G401.6 (cell line): ENCODE measurements at regions not wholly inside any gene's neighbourhood (a gene's known extent, or its start where the extent isn't known, plus 50 kb on each side); places are given as distances from the start of the nearest gene placed in this dataset.

Source experiments
- FAIRE-seq: peaks from 2 replicates; lab custom pipeline; 2012; peaks lifted over from hg19 to GRCh38; lab: Jason Lieb, UNC

DNA sequence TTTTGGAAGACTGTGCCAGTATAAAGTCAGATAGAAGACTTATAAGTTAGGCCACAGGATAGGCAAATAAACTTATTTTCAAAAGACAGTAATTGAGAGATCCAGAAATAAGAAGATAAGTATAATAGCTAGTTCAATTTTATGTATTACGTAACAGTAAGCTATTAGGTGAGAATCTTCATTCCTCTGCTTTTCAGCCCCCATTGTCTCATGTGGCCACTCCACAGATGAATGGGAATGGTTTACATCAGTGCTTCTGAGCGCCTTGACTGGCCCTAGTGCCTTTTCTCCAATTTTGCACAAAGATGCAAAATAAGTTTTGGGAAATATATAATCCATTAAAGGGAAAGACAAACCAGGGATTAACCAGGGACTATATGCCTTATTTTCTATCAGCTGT, 550.5 kb downstream of the MMUT start:
- FAIRE-seq = no peak

DNA sequence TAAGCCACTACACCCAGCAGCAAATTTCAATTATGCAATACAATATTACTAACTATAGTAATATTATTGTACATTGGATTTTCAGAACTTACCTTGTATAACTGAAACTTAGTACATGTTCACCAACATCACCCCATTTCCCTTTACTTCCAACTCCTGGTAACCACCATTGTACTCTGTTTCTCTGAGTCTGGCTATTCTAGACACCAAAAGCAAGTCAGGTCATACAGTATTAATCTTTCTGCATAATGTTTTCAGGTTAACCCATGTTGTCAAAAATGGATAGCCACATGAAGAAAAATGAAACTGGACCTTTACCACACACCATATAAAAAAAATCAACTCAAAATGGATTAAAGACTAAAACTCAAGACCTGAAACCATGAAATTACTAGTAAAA, 558.2 kb downstream of the MMUT start:
- FAIRE-seq = no peak

DNA sequence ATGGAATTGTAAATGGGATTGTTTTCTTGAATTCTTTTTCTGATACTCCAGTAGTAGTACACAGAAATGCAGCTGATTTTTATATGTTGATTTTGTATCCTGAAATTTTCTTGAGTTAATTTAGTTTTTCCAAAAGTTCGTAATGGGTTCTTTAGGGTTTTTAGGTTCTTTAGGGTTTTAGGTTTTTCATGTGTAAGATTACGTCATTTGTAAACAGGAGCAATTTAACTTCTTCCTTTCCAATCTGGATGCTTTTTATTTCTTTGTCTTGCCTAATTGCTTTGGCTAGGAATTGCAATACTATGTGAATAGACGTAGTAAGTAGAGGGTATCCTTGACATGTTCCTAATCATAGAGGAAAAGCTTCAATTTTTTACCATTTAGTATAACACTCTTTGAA, 568.6 kb downstream of the MMUT start:
- FAIRE-seq = no peak

DNA sequence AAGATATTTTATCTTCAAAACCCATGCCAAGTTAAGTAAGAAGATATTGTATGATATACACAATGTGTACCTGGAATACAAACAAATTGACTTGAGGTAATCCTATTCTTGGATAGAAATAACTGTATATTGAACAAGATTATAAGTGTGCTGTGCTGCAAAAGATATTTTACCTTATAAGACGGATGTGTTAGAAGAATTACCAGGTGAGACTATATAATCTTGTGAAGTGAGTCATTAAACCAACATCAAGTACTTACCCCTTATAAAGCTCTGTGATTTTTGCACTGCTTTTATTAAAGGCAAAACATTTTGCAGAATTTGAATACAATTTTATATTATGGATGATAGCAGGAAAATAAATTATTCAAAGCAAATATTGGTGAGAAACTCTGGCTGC, 570.0 kb downstream of the MMUT start:
- no peak for FAIRE-seq

DNA sequence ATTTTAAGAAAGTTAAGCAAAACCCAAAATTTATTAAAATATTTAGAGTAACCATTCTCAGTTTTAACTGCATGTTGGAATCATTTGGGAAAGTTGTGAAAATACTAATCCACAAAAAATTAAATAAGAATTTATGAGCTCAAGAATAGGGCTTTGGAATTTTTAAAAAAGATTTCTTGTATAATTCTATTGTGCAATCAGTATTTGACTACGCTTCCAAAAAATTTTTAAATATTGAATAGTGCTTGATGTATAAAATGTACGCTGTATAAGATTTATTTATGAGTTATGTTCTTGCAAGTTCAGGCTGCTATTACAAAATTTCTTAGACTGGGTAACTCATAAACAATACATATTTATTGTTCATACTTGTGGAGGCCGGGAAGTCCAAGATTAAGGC, 571.7 kb downstream of the MMUT start:
- FAIRE-seq = no peak

DNA sequence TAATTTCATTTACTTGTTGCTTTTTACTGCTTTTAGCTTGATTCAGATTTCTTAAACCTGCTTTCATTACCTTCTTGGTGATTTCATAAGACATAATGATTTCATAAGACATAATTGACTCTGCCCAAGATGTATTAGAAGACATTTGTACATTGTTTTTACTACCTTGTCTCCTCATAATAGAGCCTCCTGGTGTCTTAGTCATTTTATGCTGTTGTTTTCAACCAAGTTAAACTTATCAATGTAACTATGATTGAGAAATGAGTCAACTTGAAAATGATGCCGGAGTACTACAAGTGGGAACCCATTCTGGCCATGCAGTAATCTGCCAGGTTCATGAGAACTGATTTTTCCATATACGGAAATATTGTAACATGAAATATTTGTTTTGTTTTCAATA, 573.6 kb downstream of the MMUT start:
- FAIRE-seq = no peak

DNA sequence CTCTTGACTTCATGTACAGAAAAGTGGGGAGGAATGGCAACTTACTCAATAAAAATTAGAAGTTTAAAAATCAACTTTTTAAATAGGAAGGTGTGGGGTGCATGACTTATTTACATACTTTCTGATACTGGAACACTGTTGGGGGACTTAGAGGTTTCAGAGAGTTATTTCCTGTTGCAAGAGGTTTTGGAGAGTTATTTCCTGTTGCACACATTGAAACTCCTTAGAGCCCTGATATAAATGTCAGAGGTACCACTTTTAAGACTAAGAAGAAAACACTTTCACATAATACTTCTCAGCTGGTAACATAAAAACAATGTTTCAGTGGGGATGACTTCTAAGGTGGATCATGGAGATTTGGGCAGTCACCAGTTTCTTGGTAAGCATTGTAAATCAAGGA, 579.9 kb downstream of the MMUT start:
- FAIRE-seq = no peak

DNA sequence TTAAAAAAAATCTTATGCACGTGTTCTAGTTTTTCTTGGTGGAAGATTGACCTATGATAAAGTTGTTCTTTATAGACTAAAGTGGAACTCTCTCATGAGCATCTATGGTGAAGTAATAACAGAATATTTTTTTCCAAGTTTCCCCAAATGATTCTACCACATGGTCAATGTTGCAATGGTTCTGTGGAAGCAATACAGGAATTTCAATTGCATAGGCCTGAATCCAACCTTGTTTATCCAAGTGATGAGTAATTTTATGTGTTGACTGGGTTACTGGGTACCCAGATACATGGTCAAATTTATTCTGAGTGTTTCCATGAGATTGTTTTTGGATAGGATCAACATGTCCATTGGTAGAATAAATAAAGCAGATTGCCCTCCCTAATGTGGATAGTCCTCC, 581.5 kb downstream of the MMUT start:
- no peak for FAIRE-seq

DNA sequence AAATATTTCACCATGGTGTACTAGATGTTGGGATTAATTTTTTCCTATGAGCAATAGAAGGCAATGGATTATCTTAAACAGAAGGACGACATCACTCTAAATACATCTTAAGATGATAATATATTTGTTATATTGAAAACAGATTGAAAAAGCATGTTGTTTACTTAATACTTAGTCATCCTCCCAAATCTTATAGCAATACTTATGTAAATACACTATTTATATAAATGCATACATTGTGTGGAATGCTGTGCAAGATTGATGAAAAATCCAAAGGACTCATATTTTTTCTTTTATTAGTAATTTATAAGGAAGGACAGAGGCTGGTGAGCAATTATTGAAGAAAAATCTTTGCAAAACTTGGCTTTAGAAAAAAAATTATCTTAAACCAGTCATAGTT, 593.5 kb downstream of the MMUT start:
- no peak for FAIRE-seq

DNA sequence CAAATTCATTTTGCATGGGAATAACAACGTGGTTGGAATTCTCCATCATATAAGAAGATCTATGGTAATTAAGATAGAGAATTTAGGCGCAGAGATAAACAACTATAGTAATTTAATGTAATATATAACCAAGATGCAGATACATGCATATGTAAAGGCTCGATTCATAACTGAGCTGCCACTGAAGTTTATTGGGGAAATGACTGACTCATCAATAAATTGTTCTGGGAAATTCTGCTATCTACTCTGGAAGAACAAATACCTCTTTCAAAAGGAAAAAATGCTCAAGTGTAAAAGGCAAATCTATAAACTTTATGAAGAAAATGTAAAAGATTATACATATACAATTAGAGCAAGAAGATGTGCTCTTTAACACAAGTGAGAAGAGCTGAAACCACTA, 596.4 kb downstream of the MMUT start:
- no peak for FAIRE-seq

DNA sequence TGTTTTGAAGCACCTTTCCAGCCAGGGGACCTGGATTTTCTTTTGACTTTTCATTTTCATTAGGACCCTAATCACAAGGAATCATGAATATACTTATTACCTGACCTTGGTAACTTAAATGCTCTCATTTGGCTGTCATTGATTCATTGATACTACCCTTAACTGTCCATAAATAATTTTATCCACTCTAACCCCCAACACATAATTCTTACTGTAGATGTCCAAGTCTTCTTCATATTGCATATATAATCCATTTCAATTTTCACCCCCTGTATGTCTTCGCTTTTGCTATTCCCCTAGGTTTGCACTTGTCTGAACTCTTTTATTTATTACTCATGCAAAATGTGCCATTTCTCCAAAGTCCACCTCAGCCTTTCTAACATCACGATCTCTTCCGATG, 602.9 kb downstream of the MMUT start:
- FAIRE-seq = no peak

DNA sequence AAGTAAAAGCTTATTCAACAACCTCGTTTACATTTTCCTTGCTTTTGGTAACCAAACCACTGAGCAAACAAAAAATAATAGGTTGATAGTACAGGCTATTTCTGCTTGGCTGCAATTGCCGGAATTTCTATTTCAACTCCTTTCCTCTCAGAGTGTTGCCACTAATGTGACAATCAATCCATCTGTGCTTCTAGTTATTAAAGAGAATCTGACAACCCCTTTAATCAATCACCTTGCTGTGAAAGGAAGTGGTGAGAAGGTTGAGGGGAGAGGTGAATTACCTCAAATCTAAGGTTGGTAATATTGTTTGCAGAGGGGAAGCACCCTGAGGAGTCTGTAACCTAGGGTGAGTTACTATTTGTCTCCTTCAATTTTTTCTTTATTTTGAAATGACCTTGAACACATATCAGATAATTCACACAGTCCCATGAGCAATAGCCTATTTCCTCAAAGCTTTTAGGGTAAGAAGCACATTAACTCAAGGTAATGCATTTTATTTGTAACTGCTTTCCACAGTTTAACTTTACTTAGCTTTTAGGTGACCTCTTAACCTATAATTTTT, 603.4 kb downstream of the MMUT start:
- FAIRE-seq = no peak

DNA sequence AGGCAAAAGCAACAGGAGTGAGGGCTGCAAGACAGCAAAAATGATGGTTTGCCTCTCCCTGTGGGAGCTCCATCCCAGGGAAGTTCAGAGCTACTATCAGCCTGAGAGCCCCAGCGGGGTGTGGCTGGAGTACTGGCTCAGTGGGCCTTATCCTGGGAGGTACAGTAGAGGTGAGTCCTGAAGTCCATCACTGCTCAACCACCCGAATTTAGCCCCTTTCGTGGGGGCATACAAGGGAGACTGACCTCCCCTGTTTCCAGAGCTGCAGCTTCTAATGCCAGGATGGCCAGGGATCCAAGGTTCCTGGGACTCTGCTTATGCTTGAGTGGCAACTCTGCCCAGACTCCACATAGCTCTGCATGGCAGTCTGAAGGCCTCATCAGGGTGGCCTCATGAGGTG, 617.8 kb downstream of the MMUT start:
- FAIRE-seq = no peak

DNA sequence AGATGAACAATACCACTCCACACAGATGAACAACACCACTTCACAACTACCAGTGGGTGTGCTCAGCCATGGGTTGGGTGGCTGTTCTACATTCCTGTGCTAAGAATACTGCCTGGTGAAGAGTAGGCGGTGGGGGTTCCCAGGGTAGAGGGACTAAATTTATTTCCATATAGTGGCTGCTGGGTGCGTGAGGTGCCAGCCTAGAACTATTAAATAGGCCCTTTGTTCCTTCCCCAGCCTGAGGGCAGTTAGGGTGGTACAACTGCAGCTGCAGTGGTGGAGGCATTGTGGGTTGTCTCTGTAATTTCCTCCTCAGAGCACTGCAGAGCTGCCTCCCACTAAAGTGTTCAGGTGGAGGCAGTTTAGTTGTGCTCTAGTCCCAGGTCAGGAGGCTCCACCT, 618.4 kb downstream of the MMUT start:
- FAIRE-seq = no peak

DNA sequence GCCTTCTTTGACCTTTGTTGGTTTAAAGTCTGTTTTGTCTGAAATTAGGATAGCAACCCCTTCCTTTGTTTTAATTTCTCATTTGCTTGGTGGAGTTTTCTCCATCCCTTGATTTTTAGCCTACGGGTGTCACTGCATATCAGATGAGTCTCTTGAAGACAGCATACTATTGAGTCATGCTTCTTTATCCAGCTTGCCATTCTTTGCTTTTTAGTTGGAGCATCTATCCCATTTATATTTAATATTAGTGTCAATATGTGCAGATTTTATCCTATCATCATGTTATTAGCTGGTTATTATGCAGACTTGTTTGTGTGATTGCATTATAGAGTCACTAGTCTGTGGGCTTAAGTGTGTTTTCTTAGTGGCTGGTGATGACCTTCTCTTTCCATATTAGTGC, 622.2 kb downstream of the MMUT start:
- FAIRE-seq = no peak

DNA sequence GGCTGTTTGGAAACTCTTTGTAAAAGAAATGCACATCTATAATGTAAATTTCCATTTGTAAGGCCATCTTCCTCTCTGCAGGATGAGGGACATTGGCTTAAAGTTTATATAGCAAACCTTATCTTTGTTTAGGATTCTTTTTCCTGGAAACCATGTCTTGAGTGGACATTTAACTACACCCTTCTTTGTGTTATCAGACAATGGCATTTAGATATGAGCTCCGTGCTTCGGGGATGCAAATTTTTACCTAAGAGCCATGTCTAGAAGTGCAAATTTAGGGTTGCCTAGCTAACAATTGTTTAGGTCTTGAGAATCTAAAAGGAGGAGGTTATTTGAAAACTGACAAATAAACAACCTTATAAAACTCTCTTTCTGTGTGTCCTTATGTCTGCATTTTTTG, 623.8 kb downstream of the MMUT start:
- FAIRE-seq = no peak

DNA sequence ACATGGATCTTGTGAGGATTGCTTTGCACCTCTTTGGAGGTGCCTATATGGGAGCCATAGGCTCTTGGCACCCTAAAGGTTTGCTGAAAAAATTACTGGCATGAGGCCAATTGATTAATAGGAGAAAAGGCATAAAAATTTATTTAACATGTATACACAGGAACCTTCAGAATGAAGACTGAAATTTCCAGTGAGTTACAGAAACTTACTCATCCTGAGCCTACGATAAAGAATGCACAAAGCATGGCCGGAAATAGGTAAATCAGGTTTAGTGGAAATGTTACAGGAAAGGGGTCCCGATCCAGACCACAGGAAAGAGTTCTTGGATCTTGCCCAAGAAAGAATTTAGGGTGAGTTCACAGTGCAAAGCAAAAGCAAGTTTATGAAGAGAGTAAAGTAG, 625.3 kb downstream of the MMUT start:
- FAIRE-seq = no peak

DNA sequence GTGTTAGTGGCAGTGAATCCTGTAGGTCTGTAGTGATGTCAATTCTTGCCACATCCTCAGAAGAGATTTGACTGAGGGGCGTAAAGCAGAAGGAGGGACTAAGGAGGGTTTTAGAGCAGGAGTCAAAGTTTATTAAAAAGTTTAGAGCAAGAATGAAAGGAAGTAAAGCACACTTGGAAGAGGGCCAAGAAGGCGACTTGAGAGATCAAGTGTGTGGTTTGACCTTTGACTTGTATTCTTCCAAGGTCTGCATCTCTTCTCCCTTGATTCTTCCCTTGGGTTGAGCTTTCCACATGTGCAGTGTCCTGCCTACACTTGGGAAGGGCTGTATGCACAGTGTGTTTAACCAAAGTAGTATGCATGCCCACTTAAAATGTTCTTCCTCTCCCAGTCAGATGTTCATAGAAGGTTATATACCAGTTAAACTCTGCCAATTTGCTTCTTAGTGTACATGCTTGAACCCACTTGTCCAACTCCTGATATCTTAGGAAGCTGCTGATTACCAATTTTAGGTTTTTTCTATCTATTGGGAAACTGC, 627.6 kb downstream of the MMUT start:
- no peak for FAIRE-seq

DNA sequence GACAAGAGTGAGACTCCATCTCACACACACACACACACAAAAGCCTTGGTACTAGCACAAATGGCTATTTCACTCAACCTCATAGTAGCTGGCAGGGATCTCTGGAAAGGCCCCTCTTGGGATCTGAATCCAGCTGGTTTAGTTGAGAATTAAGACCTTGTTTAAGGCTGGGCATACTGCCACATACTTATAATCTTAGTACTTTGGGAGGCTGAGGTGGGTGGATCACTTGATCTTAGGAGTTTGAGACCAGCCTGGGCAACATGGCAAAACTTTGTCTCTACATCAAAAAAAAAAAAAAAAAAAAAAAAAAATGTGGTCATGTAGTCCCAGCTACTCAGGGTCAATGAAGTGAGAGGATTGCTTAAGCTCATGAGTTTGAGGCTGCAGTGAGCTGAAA, 628.3 kb downstream of the MMUT start:
- no peak for FAIRE-seq

DNA sequence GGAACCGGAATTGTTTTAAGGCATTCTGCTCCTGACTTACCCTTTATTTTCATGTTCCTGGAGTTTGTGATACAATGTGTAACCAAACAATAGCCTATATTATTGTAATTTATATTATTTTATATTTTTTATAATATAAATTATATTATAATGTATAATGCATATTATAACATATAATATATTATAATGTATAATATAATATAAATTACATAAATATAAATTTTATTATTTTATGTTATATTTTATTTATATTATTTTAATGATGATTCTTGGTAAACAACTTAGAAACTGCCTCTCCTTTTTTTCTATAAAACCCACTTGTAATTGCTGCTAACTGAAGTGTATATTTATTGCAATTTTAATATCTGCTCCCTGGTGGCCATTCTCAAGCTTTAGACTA, 629.1 kb downstream of the MMUT start:
- FAIRE-seq = peak; percentile 94

DNA sequence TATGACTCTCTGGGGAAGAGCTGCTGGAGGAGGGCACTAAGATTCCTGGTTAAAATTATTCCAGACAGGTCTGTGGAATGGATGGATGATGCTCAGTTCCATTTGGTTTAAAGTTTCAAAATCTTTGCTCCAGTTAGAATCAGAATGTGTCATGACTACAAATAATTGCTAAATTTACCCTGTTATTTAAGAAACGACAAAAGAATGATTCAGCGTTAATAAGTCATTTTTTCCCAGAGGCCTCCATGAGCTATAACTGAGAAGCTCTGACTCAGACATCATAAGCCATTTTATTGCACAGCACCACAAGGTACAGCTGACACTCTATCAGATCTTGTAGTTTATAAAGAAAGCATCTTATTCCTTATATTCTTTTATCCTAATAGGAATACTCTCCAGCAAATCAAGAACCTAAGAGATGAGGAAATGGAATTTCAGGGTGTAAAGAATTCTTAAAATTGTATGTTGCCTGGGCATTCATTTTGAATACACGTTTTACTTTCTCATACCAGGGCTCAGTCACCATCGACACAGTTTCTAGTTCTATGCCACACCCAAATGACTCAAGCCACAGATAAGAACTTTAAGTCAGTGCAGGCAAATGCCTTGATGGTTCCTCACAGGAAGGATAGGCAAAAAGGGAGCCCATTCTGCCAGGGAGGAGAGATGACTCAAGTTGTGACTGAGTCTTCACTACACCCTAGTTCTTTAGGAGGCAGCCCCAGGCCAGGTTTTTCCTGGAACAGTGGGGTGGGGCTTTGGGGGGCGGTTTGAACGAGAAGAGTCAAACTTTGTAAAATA, 636.0 kb downstream of the MMUT start:
- no peak for FAIRE-seq

DNA sequence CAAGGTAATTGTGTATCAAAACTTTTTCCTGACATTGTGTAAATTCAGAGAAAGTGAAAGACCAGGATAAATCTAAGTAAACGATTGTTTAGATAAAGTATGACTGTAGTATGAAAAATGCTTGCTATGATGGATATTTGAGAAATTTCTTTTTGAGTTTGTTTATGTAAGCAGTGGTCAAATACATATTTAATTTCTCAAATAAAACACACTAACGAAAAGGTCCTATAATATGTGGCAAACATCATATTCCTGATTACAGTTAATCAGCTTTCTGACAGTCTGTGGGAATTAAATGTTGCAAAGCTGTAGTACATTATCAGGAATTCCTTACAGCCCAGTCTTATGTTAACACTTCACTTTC, 636.9 kb downstream of the MMUT start:
- no peak for FAIRE-seq

DNA sequence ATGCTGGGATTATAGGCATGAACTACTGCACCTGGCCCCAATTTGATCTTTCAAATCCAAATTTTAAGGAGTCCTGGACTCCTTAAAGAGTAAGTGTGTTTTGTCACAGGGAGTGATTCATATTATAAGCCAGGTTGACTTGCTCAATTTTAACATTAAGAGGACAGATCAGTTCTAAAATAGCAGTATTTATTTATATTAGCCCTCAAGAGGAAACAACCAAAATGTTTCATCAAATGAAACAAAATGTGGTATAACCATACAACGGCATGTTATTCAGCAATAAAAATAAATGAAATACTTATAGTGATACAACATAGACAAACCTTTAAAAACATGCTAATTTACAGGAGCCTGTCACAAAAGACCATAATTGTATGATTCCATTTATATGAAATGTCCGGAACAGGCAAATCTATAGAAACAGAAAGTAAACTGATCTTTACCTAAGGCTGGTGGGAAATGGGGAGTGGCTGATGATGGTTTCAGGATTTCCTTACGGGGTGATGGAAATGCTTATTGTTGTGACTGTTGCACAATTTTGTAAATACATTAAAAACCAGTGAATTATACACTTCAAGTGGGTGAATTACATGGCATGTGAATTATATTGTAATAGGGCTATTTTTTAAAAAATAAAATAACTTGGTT, 637.4 kb downstream of the MMUT start:
- FAIRE-seq = no peak

DNA sequence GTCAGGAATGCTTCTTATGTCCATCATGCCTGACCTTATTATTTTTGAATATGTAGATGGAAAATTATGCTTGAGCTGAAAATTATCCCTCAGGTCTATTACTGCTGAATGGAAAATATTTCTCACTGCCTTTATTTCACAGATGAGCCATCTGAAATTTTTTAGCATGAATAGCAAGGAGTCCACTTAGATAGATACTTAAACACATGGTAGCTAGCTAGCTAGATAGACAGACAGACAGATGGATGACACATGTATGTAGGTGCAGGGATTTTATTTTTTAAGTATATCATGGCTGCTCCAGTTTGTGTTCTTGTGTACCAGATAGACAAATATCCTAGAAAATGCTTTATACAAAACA, 645.0 kb downstream of the MMUT start:
- FAIRE-seq = no peak
